Keratinocyte (primary cell): ENCODE measurements at regions not wholly inside any gene's neighbourhood (a gene's known extent, or its start where the extent isn't known, plus 50 kb on each side); places are given as distances from the start of the nearest gene placed in this dataset.

Experiments used
- DNase-seq: peaks from one replicate; pipeline ENCODE4 v3.0.0-alpha.2; 2011; ENCODE audit warnings: low read depth, missing footprints, low spot score
- FAIRE-seq: peaks from 2 replicates; lab custom pipeline; 2011; peaks lifted over from hg19 to GRCh38; lab: Jason Lieb, UNC
- H2AFZ ChIP-seq: 2 replicates; pipeline ENCODE4 v1.6.0; 2012; ENCODE audit warnings: low read length, control low read depth, inconsistent platforms; ENCODE audit not compliant: control insufficient read depth
- H3K27ac ChIP-seq: 2 replicates; pipeline ENCODE4 v1.5.1; 2011; ENCODE audit warnings: low read length; ENCODE audit not compliant: control insufficient read depth, insufficient read depth
- H3K27me3 ChIP-seq: 3 replicates; pipeline ENCODE4 v1.6.0; 2011; ENCODE audit warnings: low read length; ENCODE audit not compliant: control insufficient read depth, insufficient read depth; ENCODE audit errors: extremely low read depth
- H3K36me3 ChIP-seq, 2 experiments: 2 replicates in 1 of 2; 3 replicates in 1 of 2; pipeline ENCODE4 v1.5.1; 2011; ENCODE audit warnings: low read length in 2 of 2, mild to moderate bottlenecking in 1 of 2; ENCODE audit not compliant: control insufficient read depth in 2 of 2, insufficient read depth in 2 of 2; ENCODE audit errors: extremely low read depth in 1 of 2
- H3K4me1 ChIP-seq: 3 replicates; pipeline ENCODE4 v1.5.1; 2011; ENCODE audit warnings: low read length; ENCODE audit not compliant: control insufficient read depth, insufficient read depth; ENCODE audit errors: extremely low read depth
- H3K4me2 ChIP-seq: 3 replicates; pipeline ENCODE4 v1.6.0; 2011; ENCODE audit warnings: low read depth, low read length; ENCODE audit not compliant: control insufficient read depth, insufficient read depth; ENCODE audit errors: extremely low read depth
- H3K4me3 ChIP-seq, 3 experiments: fragments of 200-600 bp in 1 of 3; sonication (generic) in 1 of 3; 2 replicates in 2 of 3; 3 replicates in 1 of 3; pipeline ENCODE4 v1.5.1; 2011 to 2016; ENCODE audit warnings: low read length in 3 of 3, mild to moderate bottlenecking in 3 of 3, control low read depth in 2 of 3, inconsistent platforms in 1 of 3, low read depth in 1 of 3, mixed read lengths in 1 of 3, mixed run types in 1 of 3, moderate library complexity in 1 of 3; ENCODE audit not compliant: control insufficient read depth in 2 of 3, insufficient read depth in 2 of 3; ENCODE audit errors: extremely low read depth in 1 of 3
- H3K79me2 ChIP-seq: 2 replicates; pipeline ENCODE4 v1.6.0; 2012; ENCODE audit warnings: low read length; ENCODE audit not compliant: control insufficient read depth, insufficient read depth
- H3K9ac ChIP-seq: 3 replicates; pipeline ENCODE4 v1.6.0; 2011; ENCODE audit warnings: low read length; ENCODE audit not compliant: control insufficient read depth, insufficient read depth; ENCODE audit errors: extremely low read depth
- H3K9me1 ChIP-seq: 3 replicates; pipeline ENCODE4 v1.6.0; 2011; ENCODE audit warnings: low read length; ENCODE audit not compliant: control insufficient read depth, insufficient read depth; ENCODE audit errors: extremely low read depth
- H3K9me3 ChIP-seq: 2 replicates; pipeline ENCODE4 v1.5.1; 2012; ENCODE audit warnings: low read depth, low read length; ENCODE audit not compliant: control insufficient read depth
- H4K20me1 ChIP-seq: 3 replicates; pipeline ENCODE4 v1.6.0; 2011; ENCODE audit warnings: low read length; ENCODE audit not compliant: control insufficient read depth, insufficient read depth; ENCODE audit errors: extremely low read depth
- CTCF ChIP-seq, 3 experiments: IDR thresholded peaks in 1 of 3; conservative IDR thresholded peaks in 1 of 3; optimal IDR thresholded peaks in 1 of 3; 2 replicates in 2 of 3; 3 replicates in 1 of 3; pipeline versions ENCODE3 to v1.5.1; 2011; ENCODE audit warnings: low read length in 3 of 3, mild to moderate bottlenecking in 3 of 3, moderate library complexity in 2 of 3, control low read depth in 1 of 3, inconsistent platforms in 1 of 3; ENCODE audit not compliant: insufficient read depth in 2 of 3; ENCODE audit errors: extremely low read depth in 1 of 3
- EZH2 ChIP-seq: IDR thresholded peaks from one replicate; pipeline ENCODE4 v1.6.1; 2012; ENCODE audit warnings: inconsistent platforms, mild to moderate bottlenecking, low read length, moderate library complexity
- dilution Hi-C: fragments of 300-500 bp; cut with MboI; formaldehyde crosslinking; loops from one replicate; pipeline ENCODE4 v1.7.0; 2020; ENCODE audit warnings: low sequenced_read_pairs; ENCODE audit not compliant: extremely low pct_ligation_motif_present

GRCh38 chr2:118678985-118679384, 168.5 kb downstream of the EN1 start:
- H3K27ac ChIP-seq = no peak overlapping the region
- no peaks in the 10 kb centered on the region for H4K20me1 ChIP-seq
- no peaks in the 10 kb centered on the region for H3K9me1 ChIP-seq
- DNase-seq (no peak), FAIRE-seq (no peak)
- H3K4me3 ChIP-seq = no peak overlapping the region
- H3K27me3 ChIP-seq = peaks cover 5% of the 10 kb centered on the region
- H3K36me3 ChIP-seq = no peaks in the 10 kb centered on the region
- no peak overlapping the region for H3K9ac ChIP-seq
- no peaks in the 10 kb centered on the region for H3K79me2 ChIP-seq
- dilution Hi-C loops = no loop called here
- H3K4me1 ChIP-seq = no peaks in the 10 kb centered on the region
- TF ChIP-seq CTCF (optimal IDR thresholded peaks at IDR 0.05 in 1 of 3, IDR thresholded peaks at IDR 0.05 in 1 of 3, conservative IDR thresholded peaks at IDR 0.05 in 1 of 3; ENCODE audit: extremely low read depth in 1 of 3, insufficient read depth in 2 of 3, low read length in 3 of 3) = no peak
- TF ChIP-seq EZH2 = no peak
- H3K4me2 ChIP-seq = no peak overlapping the region
- no peaks in the 10 kb centered on the region for H3K9me3 ChIP-seq
- H2AFZ ChIP-seq = no peak overlapping the region

- no peaks in the 10 kb centered on the region for H3K4me1 ChIP-seq
- no peak for DNase-seq
- H3K27me3 ChIP-seq = peaks cover 5% of the 10 kb centered on the region
- H4K20me1 ChIP-seq = no peaks in the 10 kb centered on the region
- H3K79me2 ChIP-seq = no peaks in the 10 kb centered on the region
- no peak overlapping the region for H3K4me2 ChIP-seq
- no peak overlapping the region for H3K9ac ChIP-seq
- no peak overlapping the region for H3K27ac ChIP-seq
- FAIRE-seq = no peak
- H3K9me1 ChIP-seq = no peaks in the 10 kb centered on the region
- H3K36me3 ChIP-seq = no peaks in the 10 kb centered on the region
- dilution Hi-C loops = no loop called here
- H3K9me3 ChIP-seq = no peaks in the 10 kb centered on the region
- no peak for TF ChIP-seq EZH2
- TF ChIP-seq CTCF (optimal IDR thresholded peaks at IDR 0.05 in 1 of 3, IDR thresholded peaks at IDR 0.05 in 1 of 3, conservative IDR thresholded peaks at IDR 0.05 in 1 of 3; ENCODE audit: extremely low read depth in 1 of 3, insufficient read depth in 2 of 3, low read length in 3 of 3) = peak in 1 of 3 experiments; percentile 23
- no peak overlapping the region for H3K4me3 ChIP-seq
- no peak overlapping the region for H2AFZ ChIP-seq
Measured at GRCh38 chr2:118677546-118677945, 169.9 kb downstream of the EN1 start.
